Spleen (tissue), 7 donors: ENCODE measurements at regions not wholly inside any gene's neighbourhood (a gene's known extent, or its start where the extent isn't known, plus 50 kb on each side); places are given as distances from the start of the nearest gene placed in this dataset.

Experiments
- POLR2A ChIP-seq, 3 donors: fragments of 450-650 bp; IDR thresholded peaks; one replicate each; pipeline ENCODE4 v1.5.1; 2017; ENCODE audit warnings: antibody characterized with exemption in 3 of 3, mild to moderate bottlenecking in 1 of 3
- TF ChIP-seq, protein P1 (sequence below), 11 experiments: fragments of 200-600 bp in 7 of 11; fragments of 450-650 bp in 4 of 11; sonication (generic) in 4 of 11; IDR thresholded peaks in 8 of 11; conservative IDR thresholded peaks in 3 of 11; 1 replicate in 7 of 11; 2 replicates in 4 of 11; pipeline versions ENCODE4 v1.4.0 to v1.8.0; 2016 to 2021; ENCODE audit warnings: antibody characterized with exemption in 11 of 11, inconsistent platforms in 4 of 11, mild to moderate bottlenecking in 1 of 11
- donor health status: DM: no; HTN: no; CAD: no; lungs with moderate emphysema.
- donor health status: DM: no; HTN: no; CAD: no.
- donor health status: DM: no; HTN: no; CAD: no.

DNA sequence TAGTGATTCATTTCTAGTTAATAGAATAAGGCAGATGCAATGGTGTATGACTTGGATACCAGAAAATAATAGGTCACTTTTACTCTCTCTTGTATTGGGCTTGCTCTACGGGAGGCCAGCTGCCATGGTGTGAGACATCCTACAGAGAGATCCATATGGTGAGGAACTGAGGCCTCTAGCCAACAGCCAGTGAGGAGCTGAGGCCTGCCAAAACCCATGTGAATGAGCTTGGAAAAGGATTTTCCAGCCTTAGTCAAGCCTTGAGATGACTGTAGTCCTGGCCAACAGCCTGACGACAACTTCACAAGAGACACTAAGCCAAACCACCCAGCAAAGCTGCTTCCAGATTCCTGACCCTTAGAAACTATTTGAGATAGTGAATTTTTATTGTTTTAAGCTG, 1300.2 kb downstream of the RAPGEF2 start:
- TF ChIP-seq, protein P1, sequence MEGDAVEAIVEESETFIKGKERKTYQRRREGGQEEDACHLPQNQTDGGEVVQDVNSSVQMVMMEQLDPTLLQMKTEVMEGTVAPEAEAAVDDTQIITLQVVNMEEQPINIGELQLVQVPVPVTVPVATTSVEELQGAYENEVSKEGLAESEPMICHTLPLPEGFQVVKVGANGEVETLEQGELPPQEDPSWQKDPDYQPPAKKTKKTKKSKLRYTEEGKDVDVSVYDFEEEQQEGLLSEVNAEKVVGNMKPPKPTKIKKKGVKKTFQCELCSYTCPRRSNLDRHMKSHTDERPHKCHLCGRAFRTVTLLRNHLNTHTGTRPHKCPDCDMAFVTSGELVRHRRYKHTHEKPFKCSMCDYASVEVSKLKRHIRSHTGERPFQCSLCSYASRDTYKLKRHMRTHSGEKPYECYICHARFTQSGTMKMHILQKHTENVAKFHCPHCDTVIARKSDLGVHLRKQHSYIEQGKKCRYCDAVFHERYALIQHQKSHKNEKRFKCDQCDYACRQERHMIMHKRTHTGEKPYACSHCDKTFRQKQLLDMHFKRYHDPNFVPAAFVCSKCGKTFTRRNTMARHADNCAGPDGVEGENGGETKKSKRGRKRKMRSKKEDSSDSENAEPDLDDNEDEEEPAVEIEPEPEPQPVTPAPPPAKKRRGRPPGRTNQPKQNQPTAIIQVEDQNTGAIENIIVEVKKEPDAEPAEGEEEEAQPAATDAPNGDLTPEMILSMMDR (IDR thresholded peaks at IDR 0.05 in 8 of 11, conservative IDR thresholded peaks at IDR 0.05 in 3 of 11), result no peak
- no peak for TF ChIP-seq POLR2A (IDR thresholded peaks at IDR 0.05)
